K562 (cell line): ENCODE measurements at regions not wholly inside any gene's neighbourhood (a gene's known extent, or its start where the extent isn't known, plus 50 kb on each side); places are given as distances from the start of the nearest gene placed in this dataset.

Source experiments
- ATAC-seq: fragments of 200-7000 bp; cut with Tn5 transposase; 3 replicates; pipeline ENCODE4 v1.9.1; 2020; ENCODE audit warnings: moderate library complexity
- BruUV-seq: library from RNA; stranded (reverse); fragments of 400-500 nt; replicated peaks from 2 replicates; lab custom pipeline; 2021; lab: Mats Ljungman, UMichigan
- CTCF ChIA-PET: fragments of 300-600 bp; formaldehyde crosslinking; extraction: SDS; loops from one replicate; lab custom pipeline; 2021; ENCODE audit warnings: low intra/inter-chr PET ratio; lab: Yijun Ruan, JAX
- POLR2A ChIA-PET: fragments of 300-600, 350-650 bp; sonication (Branson Sonifier 250); formaldehyde crosslinking; extraction: SDS; loops from one replicate; lab custom pipeline; 2021; ENCODE audit warnings: antibody characterized with exemption, inconsistent platforms; lab: Yijun Ruan, JAX
- DNase-seq, 4 experiments: peaks; one replicate each; pipeline versions ENCODE4 v3.0.0 to v3.0.0-alpha.2; 2011 to 2018; ENCODE audit warnings: low spot score in 3 of 4, mixed read lengths in 3 of 4; ENCODE audit errors: extremely low read depth in 1 of 4
- FAIRE-seq: peaks from 2 replicates; lab custom pipeline; 2011; peaks lifted over from hg19 to GRCh38; lab: Jason Lieb, UNC
- H2AFZ ChIP-seq: 2 replicates; pipeline ENCODE4 v1.6.0; 2011; ENCODE audit warnings: low read depth, low read length, control low read depth, inconsistent platforms
- H3K27ac ChIP-seq: fragments of 200-600 bp; 3 replicates; pipeline ENCODE4 v1.8.0; 2011; ENCODE audit warnings: low read depth, mild to moderate bottlenecking, control low read depth, inconsistent platforms, low read length, moderate library complexity, mixed read lengths; ENCODE audit errors: extremely low read depth
- H3K27me3 ChIP-seq, 2 experiments: fragments of 300-600 bp in 1 of 2; 2 replicates in 1 of 2; 3 replicates in 1 of 2; pipeline versions ENCODE4 v1.6.0 to v1.8.0; 2011; ENCODE audit warnings: inconsistent platforms in 2 of 2, low read length in 2 of 2, mild to moderate bottlenecking in 1 of 2, mixed read lengths in 1 of 2, moderate library complexity in 1 of 2; ENCODE audit not compliant: control insufficient read depth in 2 of 2, insufficient read depth in 2 of 2
- H3K36me3 ChIP-seq: fragments of 300-600 bp; 3 replicates; pipeline ENCODE4 v1.8.0; 2011; ENCODE audit warnings: mild to moderate bottlenecking, low read length, inconsistent platforms; ENCODE audit not compliant: control insufficient read depth, insufficient read depth
- H3K4me1 ChIP-seq, 2 experiments: fragments of 200-600 bp in 1 of 2; replicated peaks in 1 of 2; 2 replicates in 1 of 2; 3 replicates in 1 of 2; pipeline versions ENCODE4 v1.5.1 to v1.8.0; 2011; ENCODE audit warnings: inconsistent platforms in 2 of 2, low read length in 2 of 2, mild to moderate bottlenecking in 1 of 2, mixed read lengths in 1 of 2, moderate library complexity in 1 of 2; ENCODE audit not compliant: control insufficient read depth in 2 of 2, insufficient read depth in 2 of 2
- H3K4me2 ChIP-seq: 2 replicates; pipeline ENCODE4 v1.6.1; 2011; ENCODE audit warnings: low read length, control low read depth, inconsistent platforms, mixed read lengths; ENCODE audit not compliant: insufficient read depth
- H3K4me3 ChIP-seq: fragments of 200-600 bp; sonication (generic), shearing (Covaris generic); 2 replicates; pipeline ENCODE4 v1.5.1; 2016; ENCODE audit warnings: control low read depth, inconsistent platforms
- H3K79me2 ChIP-seq: fragments of 200-600 bp; 3 replicates; pipeline ENCODE4 v1.8.0; 2011; ENCODE audit warnings: low read length, inconsistent platforms; ENCODE audit not compliant: control insufficient read depth, insufficient read depth
- H3K9ac ChIP-seq, 2 experiments: 2 replicates each; pipeline versions ENCODE4 v1.6.0 to v1.6.1; 2011; ENCODE audit warnings: low read depth in 2 of 2, low read length in 2 of 2, control low read depth in 1 of 2, inconsistent platforms in 1 of 2, mild to moderate bottlenecking in 1 of 2, mixed read lengths in 1 of 2; ENCODE audit not compliant: insufficient read depth in 1 of 2
- H3K9me1 ChIP-seq: one replicate; pipeline ENCODE4 v1.6.0; 2011; ENCODE audit warnings: inconsistent platforms, mild to moderate bottlenecking, low read length, moderate library complexity; ENCODE audit not compliant: control insufficient read depth, insufficient read depth
- H3K9me3 ChIP-seq: replicated peaks from 2 replicates; pipeline ENCODE4 v1.5.1; 2011; ENCODE audit warnings: low read depth, low read length, inconsistent platforms; ENCODE audit not compliant: control insufficient read depth, insufficient read depth
- H4K20me1 ChIP-seq: replicated peaks from 2 replicates; pipeline ENCODE4 v1.6.1; 2011; ENCODE audit warnings: low read length, inconsistent platforms, mixed read lengths; ENCODE audit not compliant: control insufficient read depth, insufficient read depth
- CEBPG ChIP-seq, 3 experiments: fragments of 200-800 bp in 1 of 3; sonication (Bioruptor generic) in 1 of 3; sonication (generic) in 1 of 3; formaldehyde crosslinking in 1 of 3; IDR thresholded peaks in 2 of 3; conservative IDR thresholded peaks in 1 of 3; 2 replicates each; pipeline versions ENCODE4 v1.6.1 to v1.8.0; 2016 to 2022; ENCODE audit warnings: missing compliant biosample characterization in 2 of 3, missing genetic modification characterization in 2 of 3, mild to moderate bottlenecking in 1 of 3, missing genetic modification reagents in 1 of 3
- KDM5B ChIP-seq: fragments of 200-600 bp; sonication (generic); IDR thresholded peaks from 2 replicates; pipeline ENCODE4 v1.6.1; 2012; ENCODE audit warnings: low read depth, mild to moderate bottlenecking, moderate library complexity, low read length, control low read depth, inconsistent platforms; ENCODE audit not compliant: insufficient replicate concordance
- MCM2 ChIP-seq: fragments of 450-650 bp; IDR thresholded peaks from 2 replicates; pipeline ENCODE4 v1.6.1; 2017; ENCODE audit warnings: low read depth, mild to moderate bottlenecking
- SIRT6 ChIP-seq: IDR thresholded peaks from one replicate; pipeline ENCODE4 v1.6.1; 2012; ENCODE audit warnings: low read depth, mild to moderate bottlenecking, control low read depth, inconsistent platforms, low read length, moderate library complexity
- SLC30A9 ChIP-seq: fragments of 250-450 bp; sonication (Bioruptor Pico); IDR thresholded peaks from 2 replicates; pipeline ENCODE4 v1.8.0; 2022; ENCODE audit warnings: mild to moderate bottlenecking, moderate library complexity
- SMAD2 ChIP-seq: fragments of 150-350 bp; IDR thresholded peaks from 2 replicates; pipeline ENCODE4 v1.6.1; 2014; ENCODE audit warnings: low read depth, mild to moderate bottlenecking, low read length
- SPI1 ChIP-seq: IDR thresholded peaks from 2 replicates; pipeline ENCODE4 v1.6.1; 2011; ENCODE audit warnings: low read depth, low read length, control low read depth, borderline replicate concordance
- TGIF2 ChIP-seq: sonication (generic); formaldehyde crosslinking; IDR thresholded peaks from 2 replicates; pipeline ENCODE4 v1.8.1; 2022; ENCODE audit warnings: mild to moderate bottlenecking, missing genetic modification reagents, moderate library complexity
- ZBTB7A ChIP-seq: IDR thresholded peaks from 2 replicates; pipeline ENCODE4 v1.6.1; 2011; ENCODE audit warnings: low read depth, mild to moderate bottlenecking, low read length, moderate library complexity, borderline replicate concordance; ENCODE audit not compliant: control insufficient read depth
- ZNF609 ChIP-seq: sonication (generic); formaldehyde crosslinking; IDR thresholded peaks from 2 replicates; pipeline ENCODE4 v1.8.1; 2023; ENCODE audit warnings: missing genetic modification reagents, mild to moderate bottlenecking, borderline replicate concordance
- ZNF77 ChIP-seq: fragments of 250-450 bp; sonication (Bioruptor Pico); IDR thresholded peaks from 2 replicates; pipeline ENCODE4 v1.5.0; 2020
- WGBS: fragments of 100-300 bp; shearing (Covaris generic); methylation state at CpG from one replicate; pipeline ENCODE4 v1.1.6; 2016; ENCODE audit warnings: low coverage, mixed read lengths; ENCODE audit not compliant: insufficient coverage; ENCODE audit errors: missing lambda C conversion rate; 5-methylcytosine and 5-hydroxymethylcytosine counted together
- in situ Hi-C: fragments of 300-500 bp; cut with MboI; formaldehyde crosslinking; loops from 4 replicates; pipeline ENCODE4 v1.15.0; 2018; ENCODE audit warnings: inconsistent platforms, mixed read lengths
- intact Hi-C: fragments of 100-400 bp; cut with micrococcal nuclease; formaldehyde crosslinking; loops from 2 replicates; pipeline ENCODE4 v1.14.2; 2022
- TF ChIP-seq, protein P1 (sequence below): IDR thresholded peaks from 3 replicates; pipeline ENCODE4 v1.6.1; 2011; ENCODE audit warnings: borderline replicate concordance, mild to moderate bottlenecking; ENCODE audit not compliant: insufficient read length, insufficient read depth

DNA sequence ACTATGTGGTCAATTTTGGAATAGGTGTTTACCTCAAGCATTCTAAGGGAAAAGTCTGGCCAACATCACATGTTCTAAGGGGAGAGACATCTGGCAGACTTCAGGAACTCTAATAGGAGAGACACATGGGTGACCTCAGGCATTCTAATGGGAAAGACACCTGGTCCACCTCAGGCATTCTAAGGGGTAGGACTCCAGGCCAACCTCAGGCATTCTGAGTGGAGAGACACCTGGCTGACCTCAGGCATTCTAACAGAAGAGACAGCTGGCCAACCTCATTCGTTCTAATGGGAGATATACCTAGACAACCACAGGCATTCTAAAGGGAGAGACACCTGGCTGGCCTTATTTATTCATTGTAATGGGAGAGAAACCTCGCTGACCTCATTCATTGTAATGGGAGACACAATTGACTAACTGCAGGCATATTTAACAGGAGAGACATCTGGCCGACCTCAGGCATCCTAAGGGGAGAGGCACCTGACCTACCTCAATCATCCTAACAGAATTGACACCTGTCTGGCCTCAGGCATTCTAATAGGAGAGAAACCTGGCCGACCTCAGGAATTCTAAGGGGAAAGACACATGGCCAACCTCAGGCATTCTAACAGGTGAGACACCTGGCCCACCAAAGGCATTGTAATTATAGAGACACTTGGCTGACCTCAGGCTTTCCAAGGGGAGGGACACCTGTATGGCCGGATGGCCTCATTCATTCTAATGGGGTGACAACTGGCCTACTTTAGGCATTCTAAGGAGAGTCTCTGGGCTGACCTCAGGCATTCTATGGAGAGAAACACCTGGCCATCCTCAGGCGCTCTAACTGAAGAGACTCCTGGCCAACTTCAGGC is 1346.8 kb downstream of the UQCRFS1 start:
- in situ Hi-C loops, result no loop called here
- Histone ChIP-seq H3K9ac (no peak overlapping the region), H4K20me1 (no peaks in the 10 kb centered on the region), H2AFZ (no peak overlapping the region), H3K4me3 (no peak overlapping the region), H3K9me3 (no peaks in the 10 kb centered on the region), H3K27me3 (no peaks in the 10 kb centered on the region), H3K36me3 (no peaks in the 10 kb centered on the region), H3K4me1 (no peaks in the 10 kb centered on the region), H3K4me2 (no peak overlapping the region), H3K27ac (no peak overlapping the region), H3K79me2 (no peaks in the 10 kb centered on the region), H3K9me1 (no peaks in the 10 kb centered on the region)
- no peak for TF ChIP-seq TGIF2
- TF ChIP-seq, protein P1, sequence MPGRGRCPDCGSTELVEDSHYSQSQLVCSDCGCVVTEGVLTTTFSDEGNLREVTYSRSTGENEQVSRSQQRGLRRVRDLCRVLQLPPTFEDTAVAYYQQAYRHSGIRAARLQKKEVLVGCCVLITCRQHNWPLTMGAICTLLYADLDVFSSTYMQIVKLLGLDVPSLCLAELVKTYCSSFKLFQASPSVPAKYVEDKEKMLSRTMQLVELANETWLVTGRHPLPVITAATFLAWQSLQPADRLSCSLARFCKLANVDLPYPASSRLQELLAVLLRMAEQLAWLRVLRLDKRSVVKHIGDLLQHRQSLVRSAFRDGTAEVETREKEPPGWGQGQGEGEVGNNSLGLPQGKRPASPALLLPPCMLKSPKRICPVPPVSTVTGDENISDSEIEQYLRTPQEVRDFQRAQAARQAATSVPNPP, result no peak
- no peak for TF ChIP-seq ZNF609 (CRISPR knock-in tag)
- no peak for TF ChIP-seq SIRT6
- no peak for TF ChIP-seq CEBPG (CRISPR knock-in tag; IDR thresholded peaks at IDR 0.05)
- TF ChIP-seq CEBPG (tag; conservative IDR thresholded peaks at IDR 0.05 in 1 of 2, IDR thresholded peaks at IDR 0.05 in 1 of 2), result no peak
- no peak for TF ChIP-seq ZNF77 (CRISPR knock-in tag)
- TF ChIP-seq SMAD2, result no peak
- TF ChIP-seq KDM5B, result no peak
- TF ChIP-seq SPI1, result no peak
- TF ChIP-seq SLC30A9 (CRISPR knock-in tag), result no peak
- no peak for TF ChIP-seq MCM2
- no peak for TF ChIP-seq ZBTB7A
- intact Hi-C loops, result no loop called here
- ChIA-PET CTCF (no interaction called here), POLR2A (no interaction called here)
- no peak for FAIRE-seq
- 2% methylated on average over 6 of the region's 6 CpGs for WGBS
- DNase-seq, result no peak
- no TSS peak for BruUV-seq
- no peak for ATAC-seq
